OCI-LY3 (cell line): ENCODE measurements at regions not wholly inside any gene's neighbourhood (a gene's known extent, or its start where the extent isn't known, plus 50 kb on each side); places are given as distances from the start of the nearest gene placed in this dataset.

Experiments
- H2AFZ ChIP-seq: fragments of 200-600, 300-600 bp; shearing (Covaris generic); 2 replicates; pipeline ENCODE4 v1.6.0; 2014; ENCODE audit warnings: antibody characterized with exemption, low read depth, low read length
- H3K27ac ChIP-seq: fragments of 200-600, 300-600 bp; sonication (generic); 2 replicates; pipeline ENCODE4 v1.5.1; 2014; ENCODE audit warnings: mild to moderate bottlenecking, low read length, moderate library complexity, mixed read lengths
- H3K27me3 ChIP-seq: fragments of 200-600, 300-600 bp; sonication (generic); 2 replicates; pipeline ENCODE4 v1.6.1; 2014; ENCODE audit warnings: low read depth, low read length, mixed read lengths
- H3K36me3 ChIP-seq: fragments of 200-600, 300-600 bp; sonication (generic); replicated peaks from 2 replicates; pipeline ENCODE3; 2014; ENCODE audit warnings: low read depth, low read length, mixed read lengths
- H3K4me1 ChIP-seq: fragments of 300-600, 200-600 bp; sonication (generic); 2 replicates; pipeline ENCODE4 v1.6.1; 2014; ENCODE audit warnings: low read length, mixed read lengths
- H3K4me2 ChIP-seq: fragments of 200-600, 300-600 bp; sonication (generic); 2 replicates; pipeline ENCODE4 v1.6.1; 2014; ENCODE audit warnings: low read length, mixed read lengths
- H3K4me3 ChIP-seq: fragments of 300-600, 200-600 bp; sonication (generic); 2 replicates; pipeline ENCODE4 v1.5.1; 2014; ENCODE audit warnings: antibody characterized with exemption, mild to moderate bottlenecking, low read length, moderate library complexity
- H3K79me2 ChIP-seq: fragments of 300-600, 200-600 bp; shearing (Covaris generic); 2 replicates; pipeline ENCODE4 v1.6.1; 2014; ENCODE audit warnings: mild to moderate bottlenecking, low read length, mixed read lengths
- H3K9ac ChIP-seq: fragments of 300-600, 200-600 bp; shearing (Covaris generic); 2 replicates; pipeline ENCODE4 v1.6.0; 2014; ENCODE audit warnings: mild to moderate bottlenecking, low read length, moderate library complexity
- H3K9me3 ChIP-seq: fragments of 200-600, 300-600 bp; shearing (Covaris generic); 2 replicates; pipeline ENCODE4 v1.6.1; 2014; ENCODE audit warnings: low read length, mixed read lengths; ENCODE audit not compliant: insufficient read depth
- H4K20me1 ChIP-seq: fragments of 200-600, 300-600 bp; sonication (generic); 2 replicates; pipeline ENCODE4 v1.6.1; 2016; ENCODE audit warnings: low read length, mixed read lengths; ENCODE audit not compliant: insufficient read depth
- CTCF ChIP-seq: fragments of 200-600, 300-600 bp; sonication (generic); IDR thresholded peaks from 2 replicates; pipeline ENCODE4 v1.5.1; 2014; ENCODE audit warnings: antibody characterized with exemption, low read length, low read depth
- EZH2phosphoT487 ChIP-seq: fragments of 200-600 bp; shearing (Covaris generic); IDR thresholded peaks from 2 replicates; pipeline ENCODE4 v1.6.1; 2018; ENCODE audit warnings: antibody characterized with exemption, mixed run types, low read depth

GRCh38 chr5:24142341-24142740, 502.4 kb downstream of the CDH10 start:
- H3K4me2 ChIP-seq, result no peak overlapping the region

GRCh38 chr5:24145806-24146205, 499.0 kb downstream of the CDH10 start:
- H3K4me2 ChIP-seq, result no peak overlapping the region
- no peak overlapping the region for H3K27ac ChIP-seq
- H2AFZ ChIP-seq, result no peak overlapping the region
- no peaks in the 10 kb centered on the region for H4K20me1 ChIP-seq
- H3K9ac ChIP-seq, result no peak overlapping the region
- no peaks in the 10 kb centered on the region for H3K79me2 ChIP-seq
- H3K4me1 ChIP-seq, result no peaks in the 10 kb centered on the region
- H3K36me3 ChIP-seq, result no peaks in the 10 kb centered on the region
- TF ChIP-seq CTCF, result no peak
- TF ChIP-seq EZH2phosphoT487, result no peak
- H3K9me3 ChIP-seq, result no peaks in the 10 kb centered on the region
- no peaks in the 10 kb centered on the region for H3K27me3 ChIP-seq
- no peak overlapping the region for H3K4me3 ChIP-seq

More at GRCh38 chr5:24142341-24142740, 502.4 kb downstream of the CDH10 start:
- H3K4me3 ChIP-seq, result no peak overlapping the region
- H4K20me1 ChIP-seq, result no peaks in the 10 kb centered on the region
- no peak overlapping the region for H3K9ac ChIP-seq
- H3K27me3 ChIP-seq, result no peaks in the 10 kb centered on the region
- H3K9me3 ChIP-seq, result no peaks in the 10 kb centered on the region
- H3K36me3 ChIP-seq, result no peaks in the 10 kb centered on the region
- no peaks in the 10 kb centered on the region for H3K4me1 ChIP-seq
- TF ChIP-seq CTCF (no peak), EZH2phosphoT487 (no peak)
- no peak overlapping the region for H2AFZ ChIP-seq
- no peak overlapping the region for H3K27ac ChIP-seq
- H3K79me2 ChIP-seq, result no peaks in the 10 kb centered on the region

DNA sequence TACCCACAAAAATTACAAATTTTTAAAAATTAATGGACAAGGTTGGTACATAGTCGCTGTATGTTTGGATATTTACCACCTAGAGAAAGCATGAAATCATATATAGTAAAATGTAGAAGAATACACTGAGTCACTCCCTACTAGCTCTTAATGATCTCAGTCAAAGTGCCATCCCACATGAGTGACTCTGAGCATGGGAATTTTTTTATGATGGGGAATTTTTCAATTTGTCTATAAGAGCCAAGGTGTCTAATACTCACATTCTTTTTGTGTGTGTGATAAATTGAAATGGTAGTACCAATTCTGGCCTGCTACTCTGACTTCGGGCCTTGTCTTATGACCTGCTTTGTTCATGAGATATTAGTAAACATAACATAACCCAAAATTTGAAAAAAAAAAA, 483.2 kb downstream of the CDH10 start:
- H3K79me2 ChIP-seq, result no peaks in the 10 kb centered on the region
- no peak overlapping the region for H3K4me2 ChIP-seq
- TF ChIP-seq EZH2phosphoT487, result no peak
- TF ChIP-seq CTCF, result no peak
- no peaks in the 10 kb centered on the region for H3K27me3 ChIP-seq
- H3K27ac ChIP-seq, result no peak overlapping the region
- no peaks in the 10 kb centered on the region for H3K4me1 ChIP-seq
- H3K9ac ChIP-seq, result no peak overlapping the region
- H3K4me3 ChIP-seq, result no peak overlapping the region
- no peak overlapping the region for H2AFZ ChIP-seq
- no peaks in the 10 kb centered on the region for H3K9me3 ChIP-seq
- no peaks in the 10 kb centered on the region for H3K36me3 ChIP-seq
- H4K20me1 ChIP-seq, result no peaks in the 10 kb centered on the region

- H3K4me1 ChIP-seq, result no peaks in the 10 kb centered on the region
- TF ChIP-seq CTCF (no peak), EZH2phosphoT487 (no peak)
- H2AFZ ChIP-seq, result no peak overlapping the region
- H3K36me3 ChIP-seq, result no peaks in the 10 kb centered on the region
- H3K4me3 ChIP-seq, result no peak overlapping the region
- no peaks in the 10 kb centered on the region for H3K27me3 ChIP-seq
- H3K9me3 ChIP-seq, result no peaks in the 10 kb centered on the region
- no peaks in the 10 kb centered on the region for H4K20me1 ChIP-seq
- no peaks in the 10 kb centered on the region for H3K79me2 ChIP-seq
- no peak overlapping the region for H3K4me2 ChIP-seq
- no peak overlapping the region for H3K9ac ChIP-seq
- no peak overlapping the region for H3K27ac ChIP-seq
Measured at GRCh38 chr5:24162343-24162742, 482.4 kb downstream of the CDH10 start.
